IMR-90 (cell line): ENCODE measurements at regions not wholly inside any gene's neighbourhood (a gene's known extent, or its start where the extent isn't known, plus 50 kb on each side); places are given as distances from the start of the nearest gene placed in this dataset.
A peak's percentile ranks its signal among the peaks of the same experiment; 100 is the strongest.

Source experiments
- ATAC-seq: fragments of 200-7000 bp; cut with Tn5 transposase; 2 replicates; pipeline ENCODE4 v1.9.1; 2020; ENCODE audit warnings: low read depth, mild to moderate bottlenecking, moderate library complexity
- BruUV-seq: library from RNA; stranded (reverse); fragments of 400-500 nt; replicated peaks from 2 replicates; lab custom pipeline; 2021; lab: Mats Ljungman, UMichigan
- CTCF ChIA-PET: fragments of 300-600 bp; formaldehyde crosslinking; extraction: SDS; loops from one replicate; lab custom pipeline; 2021; ENCODE audit warnings: antibody characterized with exemption; lab: Yijun Ruan, JAX
- POLR2A ChIA-PET: fragments of 300-600 bp; sonication (Branson Sonifier 250); formaldehyde crosslinking; loops from one replicate; lab custom pipeline; 2022; ENCODE audit warnings: antibody characterized with exemption; ENCODE audit not compliant: unreplicated experiment; lab: Charles Lee
- DNase-seq: peaks from one replicate; pipeline ENCODE4 v3.0.0; 2013
- H2AFZ ChIP-seq: replicated peaks from 2 replicates; pipeline ENCODE3; 2013; ENCODE audit warnings: low read length, mild to moderate bottlenecking; ENCODE audit not compliant: poor library complexity
- H2AK5ac ChIP-seq: 2 replicates; pipeline ENCODE4 v1.6.1; 2013; ENCODE audit warnings: low read depth, low read length, inconsistent platforms
- H2AK9ac ChIP-seq: replicated peaks from 2 replicates; pipeline ENCODE3; 2013; ENCODE audit warnings: mild to moderate bottlenecking, low read depth, low read length, moderate library complexity; ENCODE audit not compliant: poor library complexity
- H2BK120ac ChIP-seq: 2 replicates; pipeline ENCODE4 v1.6.1; 2013; ENCODE audit warnings: low read depth, low read length, inconsistent platforms
- H2BK15ac ChIP-seq: 3 replicates; pipeline ENCODE4 v1.6.1; 2013; ENCODE audit warnings: low read depth, low read length, inconsistent platforms
- H2BK20ac ChIP-seq: 2 replicates; pipeline ENCODE4 v1.6.1; 2013; ENCODE audit warnings: low read depth, mild to moderate bottlenecking, inconsistent platforms, low read length, moderate library complexity
- H2BK5ac ChIP-seq: 2 replicates; pipeline ENCODE4 v1.6.1; 2013; ENCODE audit warnings: mild to moderate bottlenecking, low read depth, low read length, inconsistent platforms; ENCODE audit not compliant: poor library complexity, severe bottlenecking
- H3K14ac ChIP-seq: replicated peaks from 2 replicates; pipeline ENCODE4 v1.6.1; 2013; ENCODE audit warnings: low read depth, low read length, inconsistent platforms
- H3K18ac ChIP-seq: 2 replicates; pipeline ENCODE4 v1.6.1; 2013; ENCODE audit warnings: low read depth, low read length, control low read depth
- H3K23ac ChIP-seq: 2 replicates; pipeline ENCODE4 v1.6.1; 2013; ENCODE audit warnings: low read depth, low read length, inconsistent platforms
- H3K27ac ChIP-seq: 2 replicates; pipeline ENCODE4 v1.5.1; 2013; ENCODE audit warnings: mild to moderate bottlenecking, control low read depth, low read length; ENCODE audit not compliant: insufficient read depth
- H3K27me3 ChIP-seq: 2 replicates; pipeline ENCODE4 v1.6.1; 2013; ENCODE audit warnings: low read length; ENCODE audit not compliant: control insufficient read depth, insufficient read depth
- H3K36me3 ChIP-seq: 2 replicates; pipeline ENCODE4 v1.6.1; 2013; ENCODE audit warnings: low read length, mixed read lengths; ENCODE audit not compliant: control insufficient read depth, insufficient read depth
- H3K4ac ChIP-seq: 2 replicates; pipeline ENCODE4 v1.6.1; 2013; ENCODE audit warnings: low read depth, low read length, inconsistent platforms
- H3K4me1 ChIP-seq: 2 replicates; pipeline ENCODE4 v1.6.1; 2013; ENCODE audit warnings: low read length, mixed read lengths; ENCODE audit not compliant: control insufficient read depth, insufficient read depth
- H3K4me2 ChIP-seq: 2 replicates; pipeline ENCODE4 v1.6.1; 2013; ENCODE audit warnings: low read depth, mild to moderate bottlenecking, control low read depth, low read length, moderate library complexity
- H3K4me3 ChIP-seq: 2 replicates; pipeline ENCODE4 v1.5.1; 2013; ENCODE audit warnings: low read depth, mild to moderate bottlenecking, control low read depth, low read length, moderate library complexity; ENCODE audit not compliant: insufficient read depth
- H3K56ac ChIP-seq: 2 replicates; pipeline ENCODE4 v1.6.1; 2013; ENCODE audit warnings: low read length, inconsistent platforms; ENCODE audit not compliant: insufficient read depth; ENCODE audit errors: extremely low read depth
- H3K79me1 ChIP-seq, 2 experiments: 2 replicates each; pipeline ENCODE4 v1.6.1; 2013; ENCODE audit warnings: low read length in 2 of 2, inconsistent platforms in 1 of 2, low read depth in 1 of 2
- H3K9ac ChIP-seq: 2 replicates; pipeline ENCODE4 v1.6.1; 2013; ENCODE audit warnings: low read depth, low read length, control low read depth
- H3K9me1 ChIP-seq: 2 replicates; pipeline ENCODE4 v1.6.1; 2013; ENCODE audit warnings: low read length, inconsistent platforms; ENCODE audit not compliant: insufficient read depth
- H3K9me3 ChIP-seq: 2 replicates; pipeline ENCODE4 v1.6.1; 2013; ENCODE audit warnings: low read length; ENCODE audit not compliant: control insufficient read depth, insufficient read depth
- H4K20me1 ChIP-seq: 2 replicates; pipeline ENCODE4 v1.6.1; 2013; ENCODE audit warnings: low read length, inconsistent platforms; ENCODE audit not compliant: insufficient read depth
- H4K5ac ChIP-seq: 2 replicates; pipeline ENCODE4 v1.6.1; 2013; ENCODE audit warnings: mild to moderate bottlenecking, low read depth, low read length, control low read depth
- H4K8ac ChIP-seq, 2 experiments: 2 replicates each; pipeline ENCODE4 v1.6.1; 2013; ENCODE audit warnings: low read depth in 2 of 2, low read length in 2 of 2, control low read depth in 1 of 2, inconsistent platforms in 1 of 2
- H4K91ac ChIP-seq: 2 replicates; pipeline ENCODE4 v1.6.1; 2013; ENCODE audit warnings: low read depth, low read length, inconsistent platforms; ENCODE audit not compliant: insufficient read depth
- BHLHE40 ChIP-seq: fragments of 150-350 bp; IDR thresholded peaks from 2 replicates; pipeline ENCODE4 v1.6.1; 2016; ENCODE audit warnings: mild to moderate bottlenecking, low read depth, low read length
- CEBPB ChIP-seq: IDR thresholded peaks from 2 replicates; pipeline ENCODE4 v1.6.1; 2012; ENCODE audit warnings: low read depth, low read length, improper control_type of control experiment
- CHD1 ChIP-seq: IDR thresholded peaks from 2 replicates; pipeline ENCODE4 v1.6.1; 2012; ENCODE audit warnings: low read depth, low read length, improper control_type of control experiment
- CTCF ChIP-seq: conservative IDR thresholded peaks from 2 replicates; pipeline ENCODE4 v1.5.1; 2012; ENCODE audit warnings: mild to moderate bottlenecking, low read depth, low read length, improper control_type of control experiment
- FOS ChIP-seq: fragments of 150-350 bp; IDR thresholded peaks from 2 replicates; pipeline ENCODE4 v1.6.1; 2016; ENCODE audit warnings: low read depth, low read length
- MAFK ChIP-seq: IDR thresholded peaks from 2 replicates; pipeline ENCODE4 v1.6.1; 2012; ENCODE audit warnings: low read depth, low read length, improper control_type of control experiment
- MAZ ChIP-seq: IDR thresholded peaks from 2 replicates; pipeline ENCODE4 v1.6.1; 2012; ENCODE audit warnings: low read depth, mild to moderate bottlenecking, low read length, improper control_type of control experiment, moderate library complexity, borderline replicate concordance
- MXI1 ChIP-seq: IDR thresholded peaks from 2 replicates; pipeline ENCODE4 v1.6.1; 2012; ENCODE audit warnings: low read depth, mild to moderate bottlenecking, low read length, moderate library complexity, borderline replicate concordance
- NFE2L2 ChIP-seq: fragments of 150-350 bp; IDR thresholded peaks from 2 replicates; pipeline ENCODE4 v1.6.1; 2016; ENCODE audit warnings: low read depth, mild to moderate bottlenecking, low read length
- POLR2A ChIP-seq: IDR thresholded peaks from 2 replicates; pipeline ENCODE4 v1.6.1; 2012; ENCODE audit warnings: mild to moderate bottlenecking, low read depth, low read length
- RAD21 ChIP-seq: IDR thresholded peaks from 2 replicates; pipeline ENCODE4 v1.6.1; 2012; ENCODE audit warnings: low read length, improper control_type of control experiment
- RCOR1 ChIP-seq: IDR thresholded peaks from 2 replicates; pipeline ENCODE4 v1.6.1; 2012; ENCODE audit warnings: mild to moderate bottlenecking, low read length, improper control_type of control experiment; ENCODE audit not compliant: insufficient replicate concordance
- RFX5 ChIP-seq: IDR thresholded peaks from 2 replicates; pipeline ENCODE4 v1.8.0; 2012; ENCODE audit warnings: low read depth, mild to moderate bottlenecking, low read length, moderate library complexity
- SMC3 ChIP-seq: fragments of 150-350 bp; IDR thresholded peaks from 2 replicates; pipeline ENCODE4 v1.6.1; 2016; ENCODE audit warnings: low read depth, mild to moderate bottlenecking, antibody characterized with exemption, low read length, moderate library complexity
- USF2 ChIP-seq: fragments of 150-350 bp; IDR thresholded peaks from 2 replicates; pipeline ENCODE4 v1.6.1; 2017; ENCODE audit warnings: mild to moderate bottlenecking, antibody characterized with exemption, low read length, low read depth
- dilution Hi-C: fragments of 300-500 bp; cut with HindIII; formaldehyde crosslinking; loops from one replicate; pipeline ENCODE4 v1.14.3; 2018; ENCODE audit warnings: low sequenced_read_pairs; ENCODE audit not compliant: unreplicated experiment
- in situ Hi-C: fragments of 300-500 bp; cut with MboI; formaldehyde crosslinking; loops from 3 replicates; pipeline ENCODE4 v1.14.3; 2019; ENCODE audit warnings: low sequenced_read_pairs, inconsistent platforms, mixed read lengths
- intact Hi-C: fragments of 100-400 bp; cut with micrococcal nuclease; formaldehyde crosslinking; loops from 2 replicates; pipeline ENCODE4 v1.10.0; 2022
- TF ChIP-seq, protein P1 (sequence below): fragments of 150-350 bp; IDR thresholded peaks from 2 replicates; pipeline ENCODE4 v1.6.1; 2016; ENCODE audit warnings: low read depth, mild to moderate bottlenecking, low read length, moderate library complexity, borderline replicate concordance

- ChIA-PET CTCF (interaction anchor here (0.9 kb wide), 2 partner anchors 74 to 197 kb away, joined by 3 read pairs; no protein-coding TSS in a partner anchor), POLR2A (no interaction called here)
- Histone ChIP-seq H3K27me3 (no peaks in the 10 kb centered on the region), H3K27ac (no peak overlapping the region), H2BK20ac (peak overlapping the region; percentile 95; the same call in 1 of the 2 replicates), H3K4ac (peak overlapping the region; percentile 61; the same call in 1 of the 2 replicates), H4K8ac (peak overlapping the region in 1 of 2 experiments; percentile 61; a peak in 2 of 4 replicates), H3K23ac (peak overlapping the region; percentile 57; the same call in 1 of the 2 replicates), H4K5ac (peak overlapping the region; percentile 5; the same call in 1 of the 2 replicates), H3K56ac (no peak overlapping the region; the same call in 1 of the 2 replicates), H2BK120ac (peak overlapping the region; percentile 95; the same call in 1 of the 2 replicates), H3K9me1 (peaks cover 9% of the 10 kb centered on the region), H3K9ac (no peak overlapping the region), H3K14ac (0 out of 2 replicates have a peak overlapping the region, but pooled peaks have one; percentile 79), H3K18ac (peak overlapping the region; percentile 56; the same call in 1 of the 2 replicates), H4K91ac (no peak overlapping the region; the same call in 1 of the 2 replicates), H2AK9ac (no peak overlapping the region), H3K4me3 (no peak overlapping the region), H4K20me1 (no peaks in the 10 kb centered on the region), H3K4me2 (peak overlapping the region; percentile 18; the same call in 1 of the 2 replicates), H2AK5ac (no peak overlapping the region), H3K36me3 (no peaks in the 10 kb centered on the region), H3K4me1 (peaks cover 6% of the 10 kb centered on the region; the same call in 1 of the 2 replicates), H3K9me3 (no peaks in the 10 kb centered on the region), H3K79me1 (no peaks in the 10 kb centered on the region), H2BK15ac (0 out of 3 replicates have a peak overlapping the region, but pooled peaks have one; percentile 17), H2BK5ac (peak overlapping the region; percentile 61), H2AFZ (no peak overlapping the region)
- TF ChIP-seq FOS (peak; percentile 28; the same call in 1 of the 2 replicates), RFX5 (no peak), CHD1 (no peak), CEBPB (no peak), MAFK (0 out of 2 replicates have a peak, but pooled peaks have one; percentile 13), MAZ (no peak), RAD21 (no peak), SMC3 (no peak), USF2 (no peak), POLR2A (no peak), CTCF (no peak), BHLHE40 (no peak), NFE2L2 (no peak), MXI1 (no peak), RCOR1 (peak; percentile 38)
- TF ChIP-seq, protein P1, sequence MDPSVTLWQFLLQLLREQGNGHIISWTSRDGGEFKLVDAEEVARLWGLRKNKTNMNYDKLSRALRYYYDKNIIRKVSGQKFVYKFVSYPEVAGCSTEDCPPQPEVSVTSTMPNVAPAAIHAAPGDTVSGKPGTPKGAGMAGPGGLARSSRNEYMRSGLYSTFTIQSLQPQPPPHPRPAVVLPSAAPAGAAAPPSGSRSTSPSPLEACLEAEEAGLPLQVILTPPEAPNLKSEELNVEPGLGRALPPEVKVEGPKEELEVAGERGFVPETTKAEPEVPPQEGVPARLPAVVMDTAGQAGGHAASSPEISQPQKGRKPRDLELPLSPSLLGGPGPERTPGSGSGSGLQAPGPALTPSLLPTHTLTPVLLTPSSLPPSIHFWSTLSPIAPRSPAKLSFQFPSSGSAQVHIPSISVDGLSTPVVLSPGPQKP, result no peak
- in situ Hi-C loops (no loop called here), dilution Hi-C loops (no loop called here), intact Hi-C loops (no loop called here)
- ATAC-seq (peak; percentile 48), DNase-seq (peak; percentile 67)
- BruUV-seq, result no TSS peak
These were observed 193.9 kb downstream of the KIF18A start for GRCh38 chr11:27914080-27914479.
